ENCODE measurements at regions not wholly inside any gene's neighbourhood (a gene's known extent, or its start where the extent isn't known, plus 50 kb on each side); places are given as distances from the start of the nearest gene placed in this dataset.
"Not testable (repeated sequence)": the region's sequence is repeated elsewhere in the genome, so short reads cannot be mapped to it uniquely, and the experiment has no call there.

- no peak for DNase-seq (ENCODE audit: low spot score)
Observed at GRCh38 chr12:46571608-46572007, 199.0 kb upstream of the SLC38A2 start.

- no peak for DNase-seq (ENCODE audit: low spot score)
Observed at GRCh38 chr12:46569826-46570439, 197.4 kb upstream of the SLC38A2 start.

GRCh38 chr12:46567667-46568066, 195.1 kb upstream of the SLC38A2 start:
- no peak for DNase-seq (ENCODE audit: low spot score)

- DNase-seq (ENCODE audit: low spot score): no peak
Observed at GRCh38 chr12:46562625-46563225, 190.2 kb upstream of the SLC38A2 start.

DNA sequence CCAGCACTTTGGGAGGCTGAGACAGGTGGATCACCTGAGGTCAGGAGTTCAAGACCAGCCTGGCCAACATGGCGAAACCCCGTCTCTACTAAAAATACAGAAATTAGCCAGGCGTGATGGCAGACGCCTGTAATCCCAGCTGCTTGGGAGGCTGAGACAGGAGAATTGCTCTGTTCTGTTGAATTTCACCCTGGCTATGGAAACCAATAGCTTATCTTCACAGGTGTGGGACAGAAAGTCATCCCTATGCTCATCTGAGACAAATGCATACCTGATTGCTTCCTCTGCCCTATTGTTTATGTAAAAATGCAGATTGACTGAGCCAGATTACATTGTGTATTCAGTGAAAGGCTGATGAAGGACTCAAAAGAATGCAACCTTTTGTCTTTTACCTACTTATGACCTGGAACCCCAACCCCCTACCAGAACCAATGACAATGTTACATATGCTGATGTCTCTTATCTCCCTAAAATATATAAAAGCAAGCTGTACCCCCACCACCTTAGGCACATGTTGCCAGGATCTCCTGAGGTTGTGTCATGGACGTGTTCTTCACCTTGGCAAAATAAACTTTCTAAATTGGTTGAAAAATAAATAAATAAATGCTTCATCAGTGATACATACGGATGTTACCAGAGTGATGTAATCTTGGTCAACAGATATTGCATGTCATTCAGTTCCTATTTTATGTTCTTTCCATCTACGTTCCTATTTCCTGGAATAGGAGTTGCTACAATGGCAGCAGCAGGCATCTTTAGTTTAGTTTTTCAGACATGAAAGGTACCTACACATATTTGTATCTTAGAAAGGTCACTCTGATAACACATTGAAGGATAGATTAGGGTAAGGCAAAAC, 189.4 kb upstream of the SLC38A2 start:
- DNase-seq (ENCODE audit: low spot score): not testable (repeated sequence)

- DNase-seq (ENCODE audit: low spot score): no peak
Observed at GRCh38 chr12:46560874-46561273, 188.3 kb upstream of the SLC38A2 start.

DNA sequence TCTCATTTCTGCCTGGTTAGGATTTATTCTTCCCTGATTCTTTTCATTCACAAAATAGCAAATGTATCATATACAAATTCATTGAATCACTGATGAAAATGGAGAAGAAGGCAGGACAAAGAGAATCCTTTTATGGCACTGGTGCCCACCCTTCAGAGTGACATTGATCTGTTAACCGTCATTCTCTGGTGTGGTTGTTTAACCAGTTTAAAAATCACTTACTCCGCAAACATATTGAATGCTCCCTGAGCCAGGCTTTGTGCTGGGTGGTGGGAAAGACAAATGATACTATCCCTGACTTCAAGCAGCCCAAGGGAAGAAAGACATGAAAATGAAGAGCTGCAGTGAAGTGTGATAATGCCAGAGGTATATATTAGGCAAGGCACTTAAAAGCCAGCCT, 187.5 kb upstream of the SLC38A2 start:
- DNase-seq (ENCODE audit: low spot score): no peak

DNA sequence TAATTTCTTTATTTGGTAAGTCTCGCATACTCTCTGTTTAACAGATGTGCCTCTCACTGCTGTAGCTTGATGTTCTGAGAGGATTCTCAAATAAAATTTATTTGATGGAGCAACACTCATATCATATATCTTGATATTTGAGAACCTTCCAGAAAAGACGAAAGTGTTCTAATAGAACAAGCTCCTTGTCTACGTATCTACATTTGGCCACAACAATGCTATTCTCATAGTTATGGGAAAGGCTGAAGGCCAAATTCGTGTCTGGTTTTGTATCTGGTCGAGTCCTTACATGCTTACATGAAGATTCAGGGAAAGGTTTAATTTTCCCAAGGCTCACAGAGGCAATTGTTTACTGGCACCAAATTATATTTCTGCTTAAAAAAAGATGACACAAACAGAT, 186.7 kb upstream of the SLC38A2 start:
- no peak for DNase-seq (ENCODE audit: low spot score)

- DNase-seq (ENCODE audit: low spot score): no peak
Observed at GRCh38 chr12:46558677-46559076, 186.1 kb upstream of the SLC38A2 start.

- no peak for DNase-seq (ENCODE audit: low spot score)
Observed at GRCh38 chr12:46557539-46558373, 185.2 kb upstream of the SLC38A2 start.

- DNase-seq (ENCODE audit: low spot score): no peak
Observed at GRCh38 chr12:46556819-46557524, 184.4 kb upstream of the SLC38A2 start.

DNA sequence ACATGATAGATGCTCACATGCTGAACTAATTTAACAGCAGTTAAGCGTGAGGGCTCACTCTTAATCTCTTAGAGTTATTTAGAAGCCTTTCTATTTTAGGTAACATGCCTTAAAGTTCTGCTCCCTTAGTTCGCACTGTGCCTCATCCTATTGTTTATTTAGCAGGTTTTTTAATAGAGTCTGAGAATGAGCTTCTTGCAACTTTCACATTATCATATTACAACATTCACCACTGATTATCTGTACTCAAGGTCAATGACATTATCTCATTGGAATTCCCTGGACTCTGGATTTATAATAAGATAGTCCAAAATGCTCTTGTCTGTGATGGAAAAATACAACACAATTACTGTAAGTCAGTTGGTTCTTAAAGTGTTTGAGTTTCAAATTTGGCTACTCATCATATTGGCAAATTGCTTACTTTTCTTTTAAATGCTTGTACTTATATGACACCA, 183.6 kb upstream of the SLC38A2 start:
- DNase-seq (ENCODE audit: low spot score): no peak

- no peak for DNase-seq (ENCODE audit: low spot score)
Observed at GRCh38 chr12:46555406-46555852, 182.9 kb upstream of the SLC38A2 start.

GRCh38 chr12:46554460-46554859, 181.9 kb upstream of the SLC38A2 start:
- no peak for DNase-seq (ENCODE audit: low spot score)

GRCh38 chr12:46553911-46554310, 181.3 kb upstream of the SLC38A2 start:
- DNase-seq (ENCODE audit: low spot score): no peak

GRCh38 chr12:46553266-46553665, 180.7 kb upstream of the SLC38A2 start:
- no peak for DNase-seq (ENCODE audit: low spot score)

DNA sequence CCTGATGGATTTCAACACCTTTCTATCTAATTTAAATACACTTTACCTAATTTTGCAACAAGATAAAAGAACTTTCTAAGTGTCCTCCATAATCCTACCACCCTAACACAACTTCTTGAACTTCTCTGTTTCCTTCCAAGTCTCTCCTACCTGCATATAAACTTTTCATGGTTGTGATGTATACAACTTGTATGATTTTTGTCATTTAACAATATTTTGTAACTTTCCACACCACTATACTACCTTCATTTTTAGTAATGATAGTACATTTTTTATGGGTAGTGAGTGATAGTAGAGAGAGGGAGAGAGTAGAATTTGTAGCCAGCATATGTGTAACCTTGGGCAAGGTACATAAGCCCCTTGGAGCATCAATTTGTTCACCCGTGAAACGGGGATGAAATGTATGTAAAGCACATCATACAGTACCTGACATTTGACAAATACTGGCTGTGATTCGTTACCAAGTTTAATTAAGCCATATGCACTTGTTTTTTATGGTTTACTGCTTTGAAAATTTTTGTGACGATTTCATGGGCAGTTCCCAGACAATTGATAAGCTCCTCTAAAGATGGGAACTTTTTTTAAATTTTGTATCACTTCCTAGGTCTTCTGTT, 177.8 kb upstream of the SLC38A2 start:
- DNase-seq (ENCODE audit: low spot score): no peak

- DNase-seq (ENCODE audit: low spot score): no peak
Observed at GRCh38 chr12:46549527-46550265, 177.1 kb upstream of the SLC38A2 start.

GRCh38 chr12:46548605-46549071, 176.1 kb upstream of the SLC38A2 start:
- DNase-seq (ENCODE audit: low spot score): no peak
